HG02870 (cell line): ENCODE measurements at regions not wholly inside any gene's neighbourhood (a gene's known extent, or its start where the extent isn't known, plus 50 kb on each side); places are given as distances from the start of the nearest gene placed in this dataset.
"Not testable (repeated sequence)": the region's sequence is repeated elsewhere in the genome, so short reads cannot be mapped to it uniquely, and the experiment has no call there.

Experiments
- ATAC-seq: cut with Tn5 transposase; IDR thresholded peaks from one replicate; pipeline ENCODE4 v1.9.1; 2021; ENCODE audit warnings: mild to moderate bottlenecking, moderate library complexity; ENCODE audit not compliant: unreplicated experiment

DNA sequence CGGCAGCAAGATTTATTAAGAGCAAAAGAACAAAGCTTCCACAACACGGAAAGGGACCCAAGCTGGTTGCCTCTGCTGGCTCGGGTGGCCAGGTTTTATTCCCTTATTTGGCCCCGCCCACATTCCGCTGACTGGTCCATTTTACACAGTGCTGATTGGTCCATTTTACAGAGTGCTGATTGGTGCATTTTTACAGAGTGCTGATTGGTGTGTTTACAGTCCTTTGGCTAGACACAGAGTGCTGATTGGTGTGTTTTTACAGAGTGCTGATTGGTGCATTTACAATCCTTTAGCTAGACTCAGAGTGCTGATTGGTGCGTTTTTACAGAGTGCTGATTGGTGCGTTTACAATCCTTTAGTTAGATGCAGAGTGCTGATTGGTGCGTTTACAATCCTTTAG is 358.4 kb upstream of the PDE3A start:
- ATAC-seq = not testable (repeated sequence)

DNA sequence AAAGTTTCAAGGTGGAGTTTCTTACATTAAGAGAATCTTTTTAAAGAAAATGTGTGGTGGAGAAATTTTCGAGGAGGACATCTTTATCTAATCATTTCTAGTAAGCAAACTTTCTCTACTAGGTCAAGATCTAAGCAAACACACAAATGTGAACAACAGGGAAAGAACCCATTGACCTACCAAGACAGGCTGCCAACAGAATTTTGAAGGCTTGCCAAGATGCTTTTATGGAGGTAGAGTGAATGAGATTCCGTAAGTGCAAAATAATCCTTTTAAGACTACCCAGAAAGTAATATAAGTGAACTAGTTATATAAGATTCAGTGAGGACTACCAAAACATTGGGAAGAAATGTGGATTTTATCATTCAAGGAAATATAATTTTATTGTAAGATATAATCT is 357.1 kb upstream of the PDE3A start:
- ATAC-seq = no peak

DNA sequence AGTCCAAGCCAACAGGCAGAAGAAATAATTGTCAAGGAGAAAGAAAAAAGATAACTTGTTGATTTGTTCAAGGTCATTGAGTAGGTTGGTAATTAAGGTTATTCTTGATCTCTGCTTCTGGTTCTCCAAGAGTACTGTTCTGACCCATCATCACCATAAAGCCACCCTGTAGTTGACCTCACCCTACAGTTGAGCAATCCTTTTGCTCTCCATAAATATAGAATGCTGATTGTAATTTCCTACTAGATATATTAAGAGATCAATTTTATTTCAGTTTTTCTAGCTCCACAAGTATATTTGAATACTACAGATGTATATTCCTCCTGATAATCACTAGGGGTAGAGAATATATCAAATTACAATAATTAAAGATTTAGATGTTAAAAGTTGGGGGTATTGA is 350.5 kb upstream of the PDE3A start:
- ATAC-seq = no peak

DNA sequence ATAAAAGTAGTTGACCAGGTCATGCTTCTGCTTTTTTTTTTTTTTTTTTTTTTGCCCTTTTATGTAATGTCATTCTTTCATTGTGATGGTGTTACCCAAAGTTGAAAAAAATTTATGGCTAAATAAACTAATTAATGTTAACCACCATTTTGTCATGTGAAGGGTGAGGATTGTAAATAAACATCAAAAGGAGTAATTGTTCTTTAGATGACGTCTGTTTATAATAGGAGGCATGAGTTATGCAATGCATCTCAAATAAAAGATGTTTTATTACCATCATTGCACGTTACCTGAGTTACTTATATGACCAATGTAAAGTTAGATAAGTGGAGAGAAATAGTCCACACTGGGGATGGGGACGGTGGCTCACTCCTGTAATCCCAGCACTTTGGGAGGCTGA is 349.9 kb upstream of the PDE3A start:
- no peak for ATAC-seq

DNA sequence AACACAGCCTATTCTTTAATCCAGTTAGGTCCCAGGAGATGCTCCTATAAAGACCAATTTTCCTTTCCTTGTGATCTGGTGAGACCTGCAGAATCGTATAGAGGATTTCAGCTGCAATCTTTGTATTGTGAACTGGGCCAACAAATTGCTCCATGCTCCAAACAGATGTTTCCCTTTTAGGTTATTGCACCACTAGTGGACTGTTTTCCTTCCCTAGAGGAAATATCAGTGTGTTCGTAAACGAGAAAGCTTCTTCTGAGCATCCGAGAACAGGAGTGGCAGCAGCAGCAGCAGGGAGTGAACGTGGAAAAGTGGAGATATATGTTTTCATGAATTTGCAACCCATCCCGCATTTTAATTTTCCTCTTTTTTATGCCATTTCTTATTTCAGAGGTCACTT is 344.1 kb upstream of the PDE3A start:
- no peak for ATAC-seq

DNA sequence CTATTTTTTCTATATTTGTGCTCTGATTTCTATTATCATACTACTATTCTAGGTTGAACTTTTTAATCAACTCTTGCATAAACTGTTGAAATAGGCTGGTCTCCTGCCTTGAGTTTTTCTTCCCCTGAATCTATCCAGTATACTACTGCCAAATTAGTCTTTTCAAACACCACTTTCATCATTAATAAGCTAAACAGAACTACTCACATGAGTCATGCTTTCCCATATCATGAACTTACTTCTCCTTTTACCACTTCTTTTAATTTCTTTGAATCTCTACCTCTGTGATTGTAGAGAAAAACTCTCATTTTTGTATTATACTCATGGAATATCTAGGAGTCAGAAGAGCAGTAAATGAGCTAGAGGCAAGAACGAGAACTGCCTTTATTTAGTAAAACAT is 340.3 kb upstream of the PDE3A start:
- no peak for ATAC-seq

DNA sequence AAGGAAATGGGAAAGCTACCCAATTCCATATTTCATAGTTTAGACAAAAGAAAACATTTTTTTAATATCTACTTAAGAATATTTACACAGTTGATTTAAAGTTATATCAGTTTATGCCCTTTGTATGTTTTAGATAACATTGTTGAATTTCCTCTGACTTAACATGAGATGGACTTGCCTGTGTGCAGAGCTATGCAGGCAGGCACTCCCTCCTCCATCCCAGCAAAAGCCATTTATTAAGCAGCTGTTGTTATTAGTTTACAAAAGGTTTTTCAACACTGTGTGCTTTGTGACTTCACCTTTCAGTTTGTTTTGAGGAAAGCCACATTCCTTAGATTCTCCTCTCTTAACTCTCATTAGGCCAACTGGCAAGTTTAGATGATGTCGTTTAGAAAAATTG is 337.5 kb upstream of the PDE3A start:
- no peak for ATAC-seq

DNA sequence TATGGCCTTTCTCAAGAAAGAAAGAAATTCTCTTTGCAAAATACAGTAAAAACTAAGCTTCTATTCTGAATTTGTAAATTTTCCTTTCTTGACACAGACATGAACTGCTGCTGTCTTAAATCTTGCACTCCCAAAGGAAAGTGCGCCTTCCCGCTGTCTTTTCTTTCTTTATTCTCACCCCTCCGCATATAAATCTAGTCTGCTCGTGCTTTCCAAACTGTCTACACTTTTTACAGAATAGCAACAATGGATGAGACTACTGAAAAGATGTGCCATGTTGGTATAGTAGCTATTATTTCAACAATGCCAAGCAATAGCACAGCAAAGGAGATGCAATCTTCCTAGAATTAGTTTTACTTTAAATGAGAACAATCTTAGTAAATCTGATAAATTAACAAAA is 328.8 kb upstream of the PDE3A start:
- ATAC-seq = no peak

DNA sequence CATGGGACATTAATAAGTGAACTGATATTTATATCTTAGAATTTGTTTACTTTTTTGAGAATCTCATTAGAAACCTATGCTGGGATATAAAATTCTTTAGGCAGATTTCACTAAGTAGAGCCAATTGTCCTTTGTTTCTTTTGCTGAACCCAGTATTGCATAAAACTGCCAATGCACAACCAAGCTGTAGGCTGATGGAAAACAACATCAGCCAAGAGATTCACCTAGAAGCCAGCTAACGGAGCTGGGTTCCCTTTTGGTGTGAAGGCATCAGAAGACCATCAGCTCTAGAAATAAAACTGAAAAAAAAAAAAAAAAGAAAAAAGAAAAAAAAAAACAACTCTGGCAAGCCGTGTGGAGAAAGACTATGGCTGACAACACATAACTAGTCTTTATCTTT is 328.2 kb upstream of the PDE3A start:
- no peak for ATAC-seq

DNA sequence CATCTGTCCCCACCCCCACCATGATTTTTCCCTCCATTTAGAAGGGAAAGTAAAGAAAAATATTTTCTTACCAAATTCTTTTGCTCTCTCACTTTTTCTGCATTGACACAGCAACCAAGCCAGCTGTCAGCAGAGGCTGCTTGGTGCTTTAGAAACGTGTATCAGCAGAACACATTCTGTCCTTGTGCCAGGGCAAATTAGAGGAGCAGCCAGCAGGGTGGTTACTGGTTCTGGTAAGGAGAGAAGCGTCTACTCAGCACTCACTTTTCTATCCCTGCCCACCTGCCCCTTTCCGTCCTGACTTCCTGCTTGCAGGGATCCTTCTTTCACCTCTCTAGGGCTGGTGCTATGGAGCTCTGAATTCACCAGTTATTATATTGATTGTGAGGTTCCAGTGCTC is 327.5 kb upstream of the PDE3A start:
- no peak for ATAC-seq

DNA sequence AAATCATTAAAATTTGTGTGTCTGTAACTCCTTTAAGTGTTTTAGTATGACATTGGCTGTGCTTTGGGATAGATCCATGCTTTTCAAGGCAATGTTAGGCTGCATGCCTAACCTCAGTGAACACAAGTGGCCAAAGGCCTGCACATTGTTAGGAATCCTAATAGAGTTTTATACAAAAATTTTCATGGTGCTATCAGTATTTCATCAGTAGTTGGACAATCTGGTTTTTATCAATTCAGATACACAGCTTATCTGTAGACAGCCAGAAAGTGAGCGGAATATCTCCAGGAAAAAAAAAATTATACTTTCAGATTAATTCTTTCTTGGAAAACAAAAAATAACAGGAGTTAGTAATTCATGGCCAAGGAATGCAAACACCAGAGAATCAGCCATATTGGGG is 324.0 kb upstream of the PDE3A start:
- no peak for ATAC-seq

DNA sequence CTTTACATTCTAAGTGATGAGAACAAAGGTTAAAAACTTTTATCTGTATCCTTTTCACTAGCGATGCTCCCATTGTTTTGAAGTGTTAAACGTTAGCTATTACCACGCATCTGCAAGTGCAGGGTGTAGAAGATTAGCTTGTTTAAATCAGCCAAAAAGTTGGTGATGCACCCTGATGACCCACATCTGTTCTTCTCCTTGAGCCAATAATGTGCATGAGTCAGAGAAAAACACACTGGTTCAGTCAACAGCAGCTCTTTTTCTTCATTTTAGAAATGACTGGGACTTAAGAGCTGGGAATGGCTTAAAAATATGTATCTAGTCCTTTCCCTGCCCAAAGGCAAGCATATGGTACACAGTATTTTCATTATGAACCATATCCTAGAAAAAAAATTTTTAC is 323.5 kb upstream of the PDE3A start:
- no peak for ATAC-seq

DNA sequence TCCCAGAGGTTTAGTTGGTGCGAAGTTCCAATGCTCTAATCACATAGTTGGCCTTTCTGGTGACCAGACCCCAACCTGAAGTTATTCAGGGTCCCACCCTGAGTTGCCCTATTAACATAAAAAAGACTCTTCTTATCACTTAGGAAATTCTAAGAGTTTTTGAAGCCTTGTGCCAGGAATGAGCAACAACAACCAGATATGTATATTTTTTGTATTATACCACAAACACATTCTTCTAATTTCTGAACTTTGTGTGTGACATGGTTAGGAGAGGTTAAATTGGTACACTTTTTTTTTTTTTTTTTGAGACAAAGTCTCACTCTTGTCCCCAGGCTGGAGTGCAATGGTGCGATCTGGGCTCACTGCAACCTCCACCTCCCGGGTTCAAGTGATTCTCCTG is 320.4 kb upstream of the PDE3A start:
- no peak for ATAC-seq

DNA sequence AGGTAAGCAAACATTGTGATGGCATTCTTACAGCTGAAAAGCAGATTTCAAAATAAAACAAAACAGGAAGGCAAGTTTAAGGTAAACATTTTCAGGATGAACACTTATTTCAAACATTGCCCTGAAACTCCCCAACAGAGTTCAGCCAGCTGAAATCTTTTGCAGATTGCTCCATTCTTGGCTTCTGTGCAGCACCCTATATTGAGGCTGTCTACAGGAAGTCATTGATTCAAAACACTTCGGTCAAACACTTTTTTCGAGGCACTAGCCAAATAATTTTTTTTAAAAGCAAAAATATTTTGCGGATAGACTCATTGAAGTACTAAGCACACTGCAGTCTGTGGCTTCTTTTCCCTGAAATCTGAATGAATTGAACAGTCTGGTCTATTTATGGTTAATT is 318.1 kb upstream of the PDE3A start:
- ATAC-seq = no peak

DNA sequence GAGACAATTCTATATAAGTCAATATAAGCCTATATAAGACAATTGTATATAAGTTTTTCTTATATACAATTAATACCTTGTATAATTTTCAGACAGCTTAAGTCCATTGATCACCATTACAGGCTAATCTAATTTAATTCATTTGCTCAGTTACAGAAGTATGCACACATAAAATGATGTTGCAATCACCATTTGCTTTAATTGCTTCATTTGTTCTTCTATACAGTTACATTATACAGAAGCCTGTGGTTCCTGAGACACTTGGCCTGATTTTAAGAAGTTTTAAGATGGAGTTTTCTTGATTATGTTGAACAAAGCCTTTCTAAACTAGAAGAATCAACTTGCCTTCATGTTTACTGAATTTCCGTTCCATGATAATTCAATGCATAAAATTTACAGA is 314.6 kb upstream of the PDE3A start:
- no peak for ATAC-seq

DNA sequence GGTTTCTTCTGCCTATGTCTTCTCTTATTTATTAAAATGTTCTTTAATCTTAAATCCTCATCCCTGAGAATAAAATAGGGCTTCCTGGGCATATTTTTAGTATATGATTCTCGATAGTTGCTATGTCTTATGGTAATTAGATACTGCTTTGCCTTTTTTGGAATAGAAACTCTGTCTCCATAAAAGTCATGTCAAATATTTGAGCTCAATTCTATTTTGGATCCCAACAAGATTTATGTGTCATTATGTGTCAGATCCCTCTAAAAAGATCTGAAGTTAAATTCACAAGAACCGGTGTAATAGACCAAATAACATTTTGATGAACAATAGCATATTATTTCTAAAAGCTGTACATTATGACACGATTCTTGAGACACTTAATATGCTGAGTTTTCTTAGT is 312.5 kb upstream of the PDE3A start:
- no peak for ATAC-seq

DNA sequence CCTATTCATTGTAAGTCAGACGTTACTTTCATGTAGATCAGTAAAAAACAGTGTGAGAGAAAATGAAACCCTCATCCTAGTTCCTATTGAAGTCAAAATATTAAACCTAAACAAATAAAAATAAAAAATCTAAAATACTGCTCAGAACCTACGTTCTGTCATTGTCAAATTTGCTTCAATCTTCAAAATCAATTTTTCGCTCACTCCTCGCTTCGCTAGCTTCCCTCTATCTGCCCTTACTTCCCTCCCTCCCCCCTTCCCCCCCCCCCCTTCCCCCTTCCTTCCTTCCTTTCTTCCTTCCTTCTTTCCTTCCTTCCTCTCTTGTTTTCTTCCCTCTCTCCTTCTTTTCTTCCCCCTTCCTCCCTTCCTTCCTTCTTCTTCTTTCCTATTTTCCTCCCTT is 310.9 kb upstream of the PDE3A start:
- ATAC-seq = no peak

DNA sequence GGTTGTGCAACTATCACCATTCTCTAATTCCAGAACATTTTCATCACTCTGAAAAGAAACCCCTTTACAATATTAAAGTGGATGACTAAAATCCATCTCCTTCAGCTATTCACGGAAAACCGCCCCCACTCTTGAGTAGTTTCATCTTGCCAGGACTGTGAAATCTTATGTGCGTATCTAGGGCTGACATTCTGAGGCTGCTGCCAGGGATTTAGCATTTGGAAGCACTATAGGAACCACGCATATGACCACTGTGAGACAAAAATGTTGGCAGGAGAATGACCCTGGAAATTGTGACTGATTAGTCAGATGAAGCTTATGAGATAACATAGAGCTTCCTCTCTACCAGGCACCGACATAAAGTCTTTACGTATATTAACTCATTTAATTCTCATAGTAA is 305.2 kb upstream of the PDE3A start:
- ATAC-seq = no peak

DNA sequence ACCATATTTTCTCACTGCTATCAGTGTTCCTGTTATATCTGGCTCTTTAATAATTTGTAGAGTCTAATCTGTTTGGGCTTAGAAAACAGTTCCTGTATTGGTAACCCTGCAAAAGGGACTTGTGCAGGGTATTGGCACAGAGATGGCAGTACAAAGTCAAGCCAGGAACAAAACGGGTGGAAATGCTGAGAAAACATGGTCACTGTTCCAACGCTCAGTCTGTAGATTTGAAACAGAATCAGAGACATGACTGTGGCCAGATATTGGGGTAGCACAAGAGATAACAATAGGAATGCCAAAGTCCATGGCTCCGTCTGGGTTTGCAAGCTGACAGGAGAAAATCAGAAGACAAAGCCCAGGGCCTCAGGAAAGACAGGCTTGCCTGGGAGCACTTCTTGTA is 290.7 kb upstream of the PDE3A start:
- no peak for ATAC-seq

DNA sequence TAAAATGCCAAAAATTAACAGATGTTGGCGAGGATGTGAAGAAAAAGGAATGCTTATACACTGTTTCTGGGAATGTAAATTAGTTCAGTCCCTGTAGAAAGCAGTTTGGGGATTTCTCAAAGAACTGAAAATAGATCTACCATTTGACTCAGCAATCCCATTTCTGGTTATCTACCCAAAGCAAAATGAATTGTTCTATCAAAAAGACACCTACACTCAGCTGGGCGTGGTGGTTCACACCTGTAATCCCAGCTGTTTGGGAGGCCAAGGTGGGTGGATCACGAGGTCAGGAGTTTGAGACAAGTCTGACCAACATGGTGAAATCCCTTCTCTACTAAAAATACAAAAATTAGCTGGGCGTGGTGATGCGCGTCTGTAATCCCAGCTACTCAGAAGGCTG is 279.3 kb upstream of the PDE3A start:
- no peak for ATAC-seq

DNA sequence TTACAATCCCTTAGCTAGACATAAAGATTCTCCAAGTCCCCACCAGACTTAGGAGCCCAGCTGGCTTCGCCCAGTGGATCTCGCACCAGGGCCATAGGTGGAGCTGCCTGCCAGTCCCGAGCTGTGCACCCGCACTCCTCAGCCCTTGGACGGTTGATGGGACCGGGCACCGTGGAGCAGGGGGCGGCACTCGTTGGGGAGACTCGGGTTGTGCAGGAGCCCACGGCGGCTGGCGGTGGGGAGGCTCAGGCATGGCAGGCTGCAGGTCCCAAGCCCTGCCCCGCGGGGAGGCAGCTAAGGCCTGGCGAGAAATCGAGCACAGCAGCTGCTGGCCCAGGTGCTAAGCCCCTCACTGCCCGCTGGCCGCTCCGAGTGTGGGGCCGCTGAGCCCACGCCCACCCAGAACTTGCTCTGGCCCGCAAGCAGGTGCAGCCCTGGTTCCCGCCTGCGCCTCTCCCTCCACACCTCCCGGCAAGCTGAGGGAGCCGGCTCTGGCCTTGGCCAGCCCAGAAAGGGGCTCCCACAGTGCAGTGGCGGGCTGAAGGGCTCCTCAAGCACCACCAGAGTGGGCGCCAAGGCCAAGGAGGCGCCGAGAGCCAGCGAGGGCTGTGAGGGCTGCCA is 275.0 kb upstream of the PDE3A start:
- ATAC-seq = not testable (repeated sequence)

DNA sequence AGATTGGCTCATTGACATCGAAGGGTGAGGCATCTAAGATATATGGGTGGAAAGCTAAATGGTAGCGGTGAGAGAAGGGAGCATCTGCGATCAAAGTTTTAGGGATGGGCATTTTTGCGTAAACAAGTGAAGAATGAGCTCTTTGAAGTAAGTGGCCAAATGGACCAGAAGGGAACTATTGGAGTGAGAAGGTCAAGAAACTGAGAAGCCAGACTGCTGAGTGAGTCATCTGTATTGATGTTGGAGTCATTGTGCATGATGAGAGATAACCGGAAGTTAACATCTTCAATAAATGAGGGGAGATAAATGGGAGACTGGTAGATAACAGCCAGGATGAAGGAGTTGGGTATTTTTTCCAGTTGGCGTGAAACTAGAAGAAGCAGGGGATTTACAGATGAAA is 271.9 kb upstream of the PDE3A start:
- ATAC-seq = no peak

DNA sequence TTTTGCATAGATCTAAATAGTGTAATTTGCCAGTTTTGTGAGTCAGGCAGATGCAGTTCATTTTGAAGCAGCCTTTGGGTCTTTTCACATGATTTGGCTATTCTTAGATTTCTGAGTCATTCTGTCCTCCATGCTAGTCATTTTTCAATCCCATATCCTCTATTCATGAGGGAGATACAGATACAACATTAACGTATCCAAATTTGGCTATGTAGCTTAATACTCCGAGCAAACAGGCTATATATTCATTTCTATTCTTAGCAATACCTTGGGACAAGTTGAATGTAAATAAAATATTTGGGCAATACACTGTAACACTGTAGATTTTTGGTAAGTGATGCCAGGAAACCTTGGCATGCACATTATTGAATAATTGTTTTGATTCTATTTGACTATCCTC is 270.7 kb upstream of the PDE3A start:
- no peak for ATAC-seq
